ENCODE measurements at regions not wholly inside any gene's neighbourhood (a gene's known extent, or its start where the extent isn't known, plus 50 kb on each side); places are given as distances from the start of the nearest gene placed in this dataset.
"Not testable (repeated sequence)": the region's sequence is repeated elsewhere in the genome, so short reads cannot be mapped to it uniquely, and the experiment has no call there.

GRCh38 chr4:153929675-153930074, 140.8 kb upstream of the SFRP2 start:
- no peak for DNase-seq

GRCh38 chr4:153927451-153927850, 138.6 kb upstream of the SFRP2 start:
- DNase-seq = peak; percentile 83

DNA sequence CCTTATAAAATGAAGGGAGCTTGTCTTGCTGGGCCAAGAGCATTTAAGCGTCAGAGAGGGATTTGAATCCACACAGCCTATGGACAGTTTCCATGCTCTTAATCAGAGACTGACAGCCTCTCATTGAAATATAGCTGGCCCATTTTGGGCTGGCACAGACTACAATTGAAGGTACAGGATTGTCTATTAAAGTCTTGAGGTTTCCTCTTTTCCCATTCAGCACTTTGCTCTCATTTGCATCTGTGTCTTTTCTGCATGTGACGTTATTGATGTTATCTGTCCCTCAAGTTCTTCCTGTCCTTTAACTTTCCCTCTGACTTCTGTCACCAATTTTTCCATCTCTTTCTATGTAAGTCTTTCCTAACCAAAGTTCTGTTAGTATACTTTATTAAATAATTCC, 133.3 kb upstream of the SFRP2 start:
- DNase-seq = no peak

DNA sequence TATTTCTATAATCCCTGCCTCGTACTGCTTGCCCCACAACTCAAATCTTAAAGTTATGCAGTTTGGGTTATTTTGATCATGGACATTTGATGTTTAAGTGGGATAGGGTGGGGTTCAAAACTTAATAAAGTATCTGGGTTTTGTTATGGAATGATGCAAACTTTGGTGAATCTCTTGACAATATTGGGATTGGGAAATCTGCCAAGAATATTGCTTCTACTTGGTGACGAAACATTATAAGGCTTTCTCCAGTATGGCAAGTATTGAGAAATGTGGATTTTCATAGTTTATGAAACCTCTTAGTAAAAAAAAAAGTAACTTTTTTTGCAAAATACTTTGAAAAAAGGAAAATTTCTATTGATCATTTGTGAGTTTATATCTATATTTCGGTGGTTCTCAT, 130.8 kb upstream of the SFRP2 start:
- peak; percentile 44 for DNase-seq

- DNase-seq = peak; percentile 9
Observed at GRCh38 chr4:153916273-153916755, 127.4 kb upstream of the SFRP2 start.

GRCh38 chr4:153912301-153912700, 123.4 kb upstream of the SFRP2 start:
- DNase-seq = no peak

- DNase-seq = no peak
Observed at GRCh38 chr4:153909672-153910071, 120.8 kb upstream of the SFRP2 start.

DNA sequence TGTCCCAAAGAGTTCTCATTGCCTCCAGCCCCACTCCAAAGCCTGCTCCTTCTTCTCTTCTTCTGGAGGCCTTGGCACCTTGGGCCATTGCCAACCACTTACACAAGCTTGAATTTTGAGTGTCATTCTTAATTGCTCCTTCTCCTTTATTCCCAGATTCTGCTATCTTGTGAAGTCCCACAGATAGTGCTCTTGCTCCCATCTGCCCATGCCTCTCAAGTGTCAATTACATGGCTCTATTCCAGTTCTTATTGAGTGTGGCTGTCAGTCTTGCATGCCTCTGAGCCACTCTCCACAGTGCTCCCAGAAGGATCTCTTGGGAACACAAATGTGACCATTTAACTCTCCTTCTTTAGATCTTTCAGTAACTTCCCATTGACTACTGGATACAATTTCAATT, 117.3 kb upstream of the SFRP2 start:
- DNase-seq = no peak

DNA sequence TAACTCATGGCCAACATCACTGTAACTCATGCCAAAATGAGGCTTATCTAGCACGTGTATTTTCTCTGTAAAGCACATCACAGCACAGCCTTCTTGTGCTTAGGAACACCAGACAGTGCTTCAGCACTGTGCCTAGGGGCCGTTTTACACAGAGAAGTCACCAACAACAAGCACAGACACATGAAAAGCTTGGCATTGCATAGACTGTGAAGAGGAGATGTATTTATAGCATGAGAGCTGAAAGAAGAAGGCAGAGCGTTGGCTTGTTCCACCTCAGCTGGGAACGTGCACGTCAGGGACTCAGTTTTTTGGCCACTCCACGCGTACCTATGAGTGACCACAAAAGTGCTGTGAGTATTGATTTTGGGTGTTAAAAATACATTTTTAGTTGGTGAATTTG, 116.3 kb upstream of the SFRP2 start:
- no peak for DNase-seq

DNA sequence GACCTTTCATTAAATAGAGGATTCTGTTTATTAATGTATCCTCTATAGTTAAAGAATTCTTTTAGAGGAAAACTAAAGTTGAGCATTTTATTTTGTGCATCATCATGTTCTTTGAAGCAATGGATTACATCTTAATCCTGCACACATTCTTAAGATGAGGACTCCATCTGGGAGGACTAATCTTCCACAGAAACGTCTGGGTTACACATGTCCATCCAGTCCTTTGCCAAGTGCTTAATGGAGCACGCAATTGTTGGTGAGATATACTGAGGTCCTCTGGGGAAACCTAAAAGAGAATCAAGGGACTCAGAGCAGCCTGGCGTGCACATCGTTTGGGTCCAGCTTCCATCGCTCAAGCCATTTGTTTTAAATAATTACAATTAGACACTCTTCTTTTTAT, 115.1 kb upstream of the SFRP2 start:
- DNase-seq = no peak

DNA sequence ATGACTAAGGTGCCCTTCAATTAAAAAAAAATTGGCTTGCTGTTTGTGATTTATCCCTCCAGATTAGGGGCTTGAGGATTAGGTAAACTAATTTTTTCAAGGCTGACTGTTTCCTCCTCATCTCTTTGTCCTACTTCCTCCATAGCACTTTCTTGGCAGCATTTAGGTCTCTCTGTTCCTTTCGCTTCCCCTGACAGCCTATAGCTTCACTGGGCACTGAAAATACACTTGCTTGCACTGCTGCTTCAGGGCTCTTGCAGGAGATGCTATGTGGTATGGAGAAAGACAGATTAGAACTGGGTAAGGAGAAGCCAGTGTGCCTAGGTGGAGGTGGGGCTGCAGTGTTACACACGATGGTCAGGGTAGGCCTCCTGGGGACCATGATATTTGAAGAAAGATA, 112.3 kb upstream of the SFRP2 start:
- DNase-seq = no peak

GRCh38 chr4:153900426-153900825, 111.5 kb upstream of the SFRP2 start:
- no peak for DNase-seq

- DNase-seq = no peak
Observed at GRCh38 chr4:153890761-153891160, 101.9 kb upstream of the SFRP2 start.

DNA sequence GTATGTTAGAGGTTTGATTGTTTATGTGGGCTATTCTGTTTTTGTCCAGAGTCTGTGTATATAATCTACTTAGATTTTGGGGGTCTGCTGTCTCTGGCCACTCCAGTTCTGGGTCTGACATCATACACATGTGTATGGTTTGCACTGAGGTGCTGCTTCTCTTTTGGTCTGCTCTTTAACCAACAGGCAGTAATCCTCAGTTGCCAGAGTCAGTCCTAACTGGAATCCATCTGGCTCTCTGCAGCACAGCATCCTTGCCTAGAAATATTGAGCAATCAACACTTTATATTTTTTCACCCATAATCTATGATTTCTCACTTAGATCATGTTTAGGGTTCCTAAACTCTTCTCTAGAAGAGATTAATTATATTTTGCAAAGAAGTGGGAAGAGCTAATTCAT, 98.3 kb upstream of the SFRP2 start:
- DNase-seq = no peak

DNA sequence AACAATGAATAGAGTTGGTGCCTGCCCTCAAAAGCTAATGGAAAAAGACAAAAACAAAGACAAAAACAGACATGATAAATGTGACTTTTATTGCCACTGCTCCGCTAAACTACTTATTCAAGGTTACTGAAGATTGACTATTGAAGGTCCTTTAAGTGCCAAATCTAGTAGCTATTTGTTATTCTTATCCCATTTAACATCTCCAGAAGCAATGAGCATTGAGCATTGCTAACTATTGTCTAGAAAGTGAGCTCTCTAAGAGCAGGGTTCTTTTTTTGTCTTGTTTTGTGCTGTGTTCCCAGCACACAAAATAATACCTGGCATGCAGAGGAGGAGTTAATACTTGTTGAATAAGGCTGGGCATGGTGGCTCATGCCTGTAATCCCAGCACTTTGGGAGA, 95.4 kb upstream of the SFRP2 start:
- DNase-seq = no peak

GRCh38 chr4:153880983-153881382, 92.1 kb upstream of the SFRP2 start:
- no peak for DNase-seq

- no peak for DNase-seq
Observed at GRCh38 chr4:153877898-153878297, 89.0 kb upstream of the SFRP2 start.

GRCh38 chr4:153873741-153874140, 84.9 kb upstream of the SFRP2 start:
- DNase-seq = no peak

- DNase-seq = not testable (repeated sequence)
Observed at GRCh38 chr4:153866766-153867165, 77.9 kb upstream of the SFRP2 start.

DNA sequence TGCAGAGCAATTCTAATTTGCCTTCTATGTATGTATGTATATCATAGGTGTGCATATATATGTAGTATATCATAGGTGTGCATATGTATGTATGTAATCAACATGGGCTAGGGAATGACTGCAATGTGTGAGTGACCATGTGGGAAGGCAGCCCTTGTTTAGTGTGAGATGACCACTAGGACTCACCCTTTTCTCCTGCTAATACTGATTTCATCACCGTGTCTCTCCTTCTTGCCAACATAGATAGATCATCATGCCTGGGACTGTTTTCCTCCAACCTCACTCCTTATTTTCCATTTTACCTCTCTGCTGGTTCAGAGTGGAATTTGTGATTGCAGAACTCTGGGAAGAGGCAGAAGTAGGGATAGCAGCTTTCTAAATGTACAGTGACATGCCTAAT, 63.6 kb upstream of the SFRP2 start:
- DNase-seq = no peak

- DNase-seq = no peak
Observed at GRCh38 chr4:153850533-153851280, 61.8 kb upstream of the SFRP2 start.

DNA sequence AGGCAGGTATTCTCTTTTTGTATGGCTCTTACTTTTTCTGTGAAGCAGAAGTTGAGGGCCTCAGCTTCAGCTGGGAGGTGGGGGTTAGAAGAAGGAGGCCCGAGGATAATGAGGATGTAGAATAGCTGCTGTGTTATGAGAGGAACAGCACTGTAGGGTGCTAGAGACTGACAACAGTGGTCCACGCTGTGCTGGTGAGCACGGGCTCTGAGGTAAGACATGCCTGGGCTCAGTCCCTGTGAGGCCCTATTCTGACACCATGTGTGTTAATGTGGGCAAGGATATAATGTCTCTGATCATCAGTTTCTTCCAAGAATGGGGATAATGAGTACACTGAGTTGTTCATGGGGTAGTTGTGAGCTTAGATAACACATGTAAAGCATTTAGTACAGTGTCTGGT, 55.3 kb upstream of the SFRP2 start:
- no peak for DNase-seq
